ENCODE measurements at regions not wholly inside any gene's neighbourhood (a gene's known extent, or its start where the extent isn't known, plus 50 kb on each side); places are given as distances from the start of the nearest gene placed in this dataset.

GRCh38 chr11:127843483-127844396 lies 743.6 kb downstream of the ETS1 start:
- H3K4me3 ChIP-seq, result no peak overlapping the region
- intact Hi-C loops (cut with DNase I), result no loop called here
- peak; percentile 60 for TF ChIP-seq CTCF (IDR thresholded peaks at IDR 0.05)
- DNase-seq, result peak; percentile 75
- H3K27me3 ChIP-seq (ENCODE audit: low read depth), result no peaks in the 10 kb centered on the region
- ATAC-seq, result no peak
- no peaks in the 10 kb centered on the region for H3K36me3 ChIP-seq
- H3K9me3 ChIP-seq, result no peaks in the 10 kb centered on the region
- no peaks in the 10 kb centered on the region for H3K4me1 ChIP-seq
- no peak overlapping the region for H3K27ac ChIP-seq

- no peak overlapping the region for H3K27ac ChIP-seq
- no peaks in the 10 kb centered on the region for H3K4me1 ChIP-seq
- no peak overlapping the region for H3K4me3 ChIP-seq
- H3K36me3 ChIP-seq, result no peaks in the 10 kb centered on the region
- no peak for ATAC-seq
- no peak for TF ChIP-seq CTCF (IDR thresholded peaks at IDR 0.05)
- H3K9me3 ChIP-seq, result no peaks in the 10 kb centered on the region
- H3K27me3 ChIP-seq (ENCODE audit: low read depth), result no peaks in the 10 kb centered on the region
- intact Hi-C loops (cut with DNase I), result no loop called here
- DNase-seq, result no peak
Observed at GRCh38 chr11:127825183-127825582, 762.2 kb downstream of the ETS1 start.

GRCh38 chr11:127818625-127819024 lies 768.7 kb downstream of the ETS1 start:
- H3K27me3 ChIP-seq (ENCODE audit: low read depth), result no peaks in the 10 kb centered on the region
- intact Hi-C loops (cut with DNase I), result no loop called here
- no peak overlapping the region for H3K27ac ChIP-seq
- TF ChIP-seq CTCF (IDR thresholded peaks at IDR 0.05), result no peak
- ATAC-seq (no peak), DNase-seq (no peak)
- H3K9me3 ChIP-seq, result no peaks in the 10 kb centered on the region
- H3K4me3 ChIP-seq, result no peak overlapping the region
- H3K36me3 ChIP-seq, result no peaks in the 10 kb centered on the region
- no peaks in the 10 kb centered on the region for H3K4me1 ChIP-seq

- ATAC-seq, result no peak
- no peak overlapping the region for H3K27ac ChIP-seq
- no peaks in the 10 kb centered on the region for H3K4me1 ChIP-seq
- TF ChIP-seq CTCF (IDR thresholded peaks at IDR 0.05), result no peak
- H3K9me3 ChIP-seq, result no peaks in the 10 kb centered on the region
- no peak overlapping the region for H3K4me3 ChIP-seq
- no peaks in the 10 kb centered on the region for H3K27me3 ChIP-seq (ENCODE audit: low read depth)
- DNase-seq, result no peak
- intact Hi-C loops (cut with DNase I), result no loop called here
- H3K36me3 ChIP-seq, result no peaks in the 10 kb centered on the region
Observed at GRCh38 chr11:127816962-127817361, 770.4 kb downstream of the ETS1 start.

- Histone ChIP-seq H3K4me3 (no peak overlapping the region), H3K27ac (no peak overlapping the region), H3K27me3 (ENCODE audit: low read depth) (no peaks in the 10 kb centered on the region), H3K9me3 (no peaks in the 10 kb centered on the region), H3K4me1 (no peaks in the 10 kb centered on the region), H3K36me3 (no peaks in the 10 kb centered on the region)
- DNase-seq (no peak), ATAC-seq (no peak)
- no peak for TF ChIP-seq CTCF (IDR thresholded peaks at IDR 0.05)
- intact Hi-C loops (cut with DNase I), result no loop called here
Observed at GRCh38 chr11:127815331-127815730, 772.0 kb downstream of the ETS1 start.

Measured in lower lobe of right lung (tissue), 2 donors.